SU-DHL-6 (cell line): ENCODE measurements at regions not wholly inside any gene's neighbourhood (a gene's known extent, or its start where the extent isn't known, plus 50 kb on each side); places are given as distances from the start of the nearest gene placed in this dataset.

Source experiments
- H2AFZ ChIP-seq: fragments of 200-600 bp; sonication (generic); 2 replicates; pipeline ENCODE4 v1.6.1; 2014; ENCODE audit warnings: low read depth, mild to moderate bottlenecking, moderate library complexity, mixed read lengths, antibody characterized with exemption, low read length; ENCODE audit not compliant: severe bottlenecking
- H3F3A ChIP-seq: fragments of 200-600 bp; shearing (Covaris generic); 2 replicates; pipeline ENCODE4 v1.6.0; 2016; ENCODE audit warnings: antibody characterized with exemption, mild to moderate bottlenecking; ENCODE audit not compliant: insufficient read depth
- H3K27ac ChIP-seq: fragments of 200-600 bp; sonication (generic); 2 replicates; pipeline ENCODE4 v1.5.1; 2016; ENCODE audit warnings: low read depth, mild to moderate bottlenecking, low read length, moderate library complexity, mixed read lengths
- H3K27me3 ChIP-seq: fragments of 200-600 bp; sonication (generic), shearing (Covaris generic); 2 replicates; pipeline ENCODE4 v1.6.0; 2014; ENCODE audit warnings: mild to moderate bottlenecking, low read length
- H3K36me3 ChIP-seq: fragments of 200-600 bp; sonication (generic); 2 replicates; pipeline ENCODE4 v1.6.1; 2014; ENCODE audit warnings: mild to moderate bottlenecking, low read length, mixed read lengths
- H3K4me2 ChIP-seq: fragments of 300-600, 200-600 bp; shearing (Covaris generic), sonication (generic); 2 replicates; pipeline ENCODE4 v1.6.0; 2014; ENCODE audit warnings: low read length, low read depth, mild to moderate bottlenecking; ENCODE audit not compliant: poor library complexity, severe bottlenecking
- H3K4me3 ChIP-seq: fragments of 200-600 bp; sonication (generic); 2 replicates; pipeline ENCODE4 v1.5.1; 2014; ENCODE audit warnings: antibody characterized with exemption, low read length, mild to moderate bottlenecking, mixed read lengths; ENCODE audit not compliant: insufficient read depth, poor library complexity, severe bottlenecking
- H3K79me2 ChIP-seq: fragments of 200-600 bp; sonication (generic); 2 replicates; pipeline ENCODE4 v1.6.1; 2014; ENCODE audit warnings: mild to moderate bottlenecking, low read length, moderate library complexity; ENCODE audit not compliant: insufficient read depth
- H3K9ac ChIP-seq: fragments of 200-600 bp; sonication (generic); 2 replicates; pipeline ENCODE4 v1.7.0; 2014; ENCODE audit warnings: mild to moderate bottlenecking, low read length
- H3K9me2 ChIP-seq: fragments of 200-600 bp; sonication (generic); replicated peaks from 2 replicates; pipeline ENCODE4 v1.6.1; 2014; ENCODE audit warnings: low read length; ENCODE audit not compliant: insufficient read depth
- H3K9me3 ChIP-seq: fragments of 200-600 bp; sonication (generic); 2 replicates; pipeline ENCODE4 v1.6.1; 2014; ENCODE audit warnings: low read length, mixed read lengths; ENCODE audit not compliant: insufficient read depth
- H4K20me1 ChIP-seq: fragments of 200-600 bp; sonication (generic); 2 replicates; pipeline ENCODE4 v1.6.1; 2014; ENCODE audit warnings: low read depth, mild to moderate bottlenecking, antibody characterized with exemption, low read length, moderate library complexity, mixed read lengths
- EZH2phosphoT487 ChIP-seq: fragments of 200-600 bp; sonication (generic), shearing (Covaris generic); conservative IDR thresholded peaks from 2 replicates; pipeline ENCODE4 v1.6.1; 2018; ENCODE audit warnings: mild to moderate bottlenecking, antibody characterized with exemption, low read length, moderate library complexity, mixed read lengths
- TF ChIP-seq, protein P1 (sequence below): fragments of 200-600 bp; sonication (generic); IDR thresholded peaks from one replicate; pipeline ENCODE4 v1.5.1; 2017; ENCODE audit warnings: antibody characterized with exemption, mild to moderate bottlenecking, low read length, moderate library complexity; ENCODE audit not compliant: insufficient read depth, poor library complexity, severe bottlenecking

GRCh38 chr5:136686192-136686872 is 321.0 kb upstream of the TRPC7 start:
- H3F3A ChIP-seq = no peaks in the 10 kb centered on the region
- no peaks in the 10 kb centered on the region for H3K36me3 ChIP-seq
- H3K9ac ChIP-seq = no peak overlapping the region
- no peak overlapping the region for H3K27ac ChIP-seq
- no peak overlapping the region for H3K4me2 ChIP-seq
- TF ChIP-seq, protein P1, sequence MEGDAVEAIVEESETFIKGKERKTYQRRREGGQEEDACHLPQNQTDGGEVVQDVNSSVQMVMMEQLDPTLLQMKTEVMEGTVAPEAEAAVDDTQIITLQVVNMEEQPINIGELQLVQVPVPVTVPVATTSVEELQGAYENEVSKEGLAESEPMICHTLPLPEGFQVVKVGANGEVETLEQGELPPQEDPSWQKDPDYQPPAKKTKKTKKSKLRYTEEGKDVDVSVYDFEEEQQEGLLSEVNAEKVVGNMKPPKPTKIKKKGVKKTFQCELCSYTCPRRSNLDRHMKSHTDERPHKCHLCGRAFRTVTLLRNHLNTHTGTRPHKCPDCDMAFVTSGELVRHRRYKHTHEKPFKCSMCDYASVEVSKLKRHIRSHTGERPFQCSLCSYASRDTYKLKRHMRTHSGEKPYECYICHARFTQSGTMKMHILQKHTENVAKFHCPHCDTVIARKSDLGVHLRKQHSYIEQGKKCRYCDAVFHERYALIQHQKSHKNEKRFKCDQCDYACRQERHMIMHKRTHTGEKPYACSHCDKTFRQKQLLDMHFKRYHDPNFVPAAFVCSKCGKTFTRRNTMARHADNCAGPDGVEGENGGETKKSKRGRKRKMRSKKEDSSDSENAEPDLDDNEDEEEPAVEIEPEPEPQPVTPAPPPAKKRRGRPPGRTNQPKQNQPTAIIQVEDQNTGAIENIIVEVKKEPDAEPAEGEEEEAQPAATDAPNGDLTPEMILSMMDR = peak; percentile 52
- no peak for TF ChIP-seq EZH2phosphoT487
- no peaks in the 10 kb centered on the region for H3K79me2 ChIP-seq
- 0 out of 2 replicates have a peak, but pooled peaks cover 3% of the 10 kb centered on the region for H3K9me3 ChIP-seq
- no peaks in the 10 kb centered on the region for H3K27me3 ChIP-seq
- no peaks in the 10 kb centered on the region for H4K20me1 ChIP-seq
- no peak overlapping the region for H3K4me3 ChIP-seq
- H2AFZ ChIP-seq = no peak overlapping the region
- no peaks in the 10 kb centered on the region for H3K9me2 ChIP-seq

DNA sequence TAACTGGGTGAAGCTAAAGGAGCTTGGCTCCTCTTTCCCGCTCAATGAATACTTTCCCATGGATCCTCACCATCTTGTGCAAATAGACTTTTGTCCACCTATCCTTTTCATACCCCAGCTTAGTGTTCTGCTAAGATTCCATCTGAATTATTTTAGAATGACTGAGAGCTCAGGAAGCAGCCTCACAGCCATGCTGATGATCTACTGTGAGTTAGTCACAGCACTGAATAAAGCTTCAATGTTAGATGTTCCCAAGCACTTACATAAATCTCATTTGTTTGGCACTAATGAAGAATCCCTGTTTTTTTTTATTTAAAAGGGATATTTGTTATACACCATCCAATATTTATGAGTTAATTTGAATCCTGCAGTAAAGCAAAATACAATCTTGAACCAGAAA is 317.6 kb upstream of the TRPC7 start:
- Histone ChIP-seq H3K4me3 (no peak overlapping the region), H4K20me1 (no peaks in the 10 kb centered on the region), H3K27me3 (no peaks in the 10 kb centered on the region), H3K4me2 (no peak overlapping the region), H3K9me3 (0 out of 2 replicates have a peak, but pooled peaks cover 5% of the 10 kb centered on the region), H3K9ac (no peak overlapping the region), H3K9me2 (no peaks in the 10 kb centered on the region), H3K36me3 (no peaks in the 10 kb centered on the region), H3F3A (no peaks in the 10 kb centered on the region), H3K27ac (no peak overlapping the region), H3K79me2 (no peaks in the 10 kb centered on the region), H2AFZ (no peak overlapping the region)
- no peak for TF ChIP-seq EZH2phosphoT487

- no peaks in the 10 kb centered on the region for H3F3A ChIP-seq
- no peak overlapping the region for H3K4me2 ChIP-seq
- H3K9me3 ChIP-seq = 0 out of 2 replicates have a peak, but pooled peaks cover 5% of the 10 kb centered on the region
- no peak overlapping the region for H3K9ac ChIP-seq
- no peaks in the 10 kb centered on the region for H3K27me3 ChIP-seq
- H2AFZ ChIP-seq = no peak overlapping the region
- no peaks in the 10 kb centered on the region for H3K79me2 ChIP-seq
- H3K4me3 ChIP-seq = no peak overlapping the region
- H3K9me2 ChIP-seq = no peaks in the 10 kb centered on the region
- no peaks in the 10 kb centered on the region for H3K36me3 ChIP-seq
- TF ChIP-seq EZH2phosphoT487 = no peak
- TF ChIP-seq, protein P1 = no peak
- H4K20me1 ChIP-seq = no peaks in the 10 kb centered on the region
- H3K27ac ChIP-seq = no peak overlapping the region
Observed at GRCh38 chr5:136679233-136679632, 313.9 kb upstream of the TRPC7 start.

- Histone ChIP-seq H3K4me2 (no peak overlapping the region), H3K79me2 (no peaks in the 10 kb centered on the region), H3K9ac (no peak overlapping the region), H3K36me3 (no peaks in the 10 kb centered on the region), H2AFZ (no peak overlapping the region), H3K27me3 (no peaks in the 10 kb centered on the region), H3K27ac (no peak overlapping the region), H3K4me3 (no peak overlapping the region), H3K9me3 (0 out of 2 replicates have a peak, but pooled peaks cover 5% of the 10 kb centered on the region), H4K20me1 (no peaks in the 10 kb centered on the region), H3K9me2 (no peaks in the 10 kb centered on the region), H3F3A (no peaks in the 10 kb centered on the region)
- TF ChIP-seq EZH2phosphoT487 = no peak
- TF ChIP-seq, protein P1 = no peak
Observed at GRCh38 chr5:136677217-136677616, 311.9 kb upstream of the TRPC7 start.
